ENCODE measurements at regions not wholly inside any gene's neighbourhood (a gene's known extent, or its start where the extent isn't known, plus 50 kb on each side); places are given as distances from the start of the nearest gene placed in this dataset.

GRCh38 chr5:62029303-62029702 lies 276.7 kb upstream of the KIF2A start:
- DNase-seq, result peak in 1 of 3 donors; percentile 1

GRCh38 chr5:62030326-62030725 lies 275.7 kb upstream of the KIF2A start:
- DNase-seq, result no peak

GRCh38 chr5:62038024-62038423 lies 268.0 kb upstream of the KIF2A start:
- DNase-seq, result no peak

- no peak for DNase-seq
Observed at GRCh38 chr5:62041156-62041756, 264.8 kb upstream of the KIF2A start.

- DNase-seq, result no peak
Observed at GRCh38 chr5:62042007-62042406, 264.0 kb upstream of the KIF2A start.

- no peak for DNase-seq
Observed at GRCh38 chr5:62043289-62044280, 262.4 kb upstream of the KIF2A start.

- no peak for DNase-seq
Observed at GRCh38 chr5:62044989-62045388, 261.0 kb upstream of the KIF2A start.

- no peak for DNase-seq
Observed at GRCh38 chr5:62046191-62046590, 259.8 kb upstream of the KIF2A start.

GRCh38 chr5:62051747-62052146 lies 254.3 kb upstream of the KIF2A start:
- DNase-seq, result no peak

GRCh38 chr5:62059960-62060359 lies 246.0 kb upstream of the KIF2A start:
- DNase-seq, result no peak

- no peak for DNase-seq
Observed at GRCh38 chr5:62065050-62065449, 241.0 kb upstream of the KIF2A start.

- no peak for DNase-seq
Observed at GRCh38 chr5:62066761-62067277, 239.2 kb upstream of the KIF2A start.

GRCh38 chr5:62068554-62068953 lies 237.5 kb upstream of the KIF2A start:
- DNase-seq, result no peak

GRCh38 chr5:62077387-62077786 lies 228.6 kb upstream of the KIF2A start:
- no peak for DNase-seq

- DNase-seq, result no peak
Observed at GRCh38 chr5:62077823-62078550, 228.0 kb upstream of the KIF2A start.

GRCh38 chr5:62082370-62082801 lies 223.6 kb upstream of the KIF2A start:
- DNase-seq, result peak in 1 of 3 donors; percentile 54

GRCh38 chr5:62083247-62083646 lies 222.8 kb upstream of the KIF2A start:
- no peak for DNase-seq

GRCh38 chr5:62083661-62084060 lies 222.3 kb upstream of the KIF2A start:
- DNase-seq, result no peak

GRCh38 chr5:62084391-62084790 lies 221.6 kb upstream of the KIF2A start:
- no peak for DNase-seq

GRCh38 chr5:62090953-62091352 lies 215.1 kb upstream of the KIF2A start:
- no peak for DNase-seq

- no peak for DNase-seq
Observed at GRCh38 chr5:62093411-62093810, 212.6 kb upstream of the KIF2A start.

GRCh38 chr5:62093976-62094375 lies 212.0 kb upstream of the KIF2A start:
- DNase-seq, result peak in 2 of 3 donors; percentile 26 to 33

Data from muscle of back (tissue), 3 donors.